Liver (tissue), 8 donors: ENCODE measurements at regions not wholly inside any gene's neighbourhood (a gene's known extent, or its start where the extent isn't known, plus 50 kb on each side); places are given as distances from the start of the nearest gene placed in this dataset.

Experiments used
- DNase-seq: peaks from one replicate; pipeline ENCODE4 v3.0.0-alpha.2; 2017; ENCODE audit warnings: low spot score
- H3K27ac ChIP-seq, 2 donors: one replicate each; pipeline ENCODE4 v1.7.0; 2013; ENCODE audit warnings: inconsistent platforms in 2 of 2, low read length in 2 of 2, control low read depth in 1 of 2, low read depth in 1 of 2, mild to moderate bottlenecking in 1 of 2
- H3K27me3 ChIP-seq, 4 donors: one replicate each; pipeline versions ENCODE4 v1.6.1 to v1.7.0; 2013; ENCODE audit warnings: low read length in 3 of 4, inconsistent platforms in 1 of 4, mild to moderate bottlenecking in 1 of 4, moderate library complexity in 1 of 4; ENCODE audit not compliant: control insufficient read depth in 4 of 4, insufficient read depth in 4 of 4
- H3K36me3 ChIP-seq, 4 donors: one replicate each; pipeline versions ENCODE4 v1.6.1 to v1.7.0; 2013; ENCODE audit warnings: low read length in 3 of 4, mild to moderate bottlenecking in 3 of 4, low read depth in 1 of 4, moderate library complexity in 1 of 4; ENCODE audit not compliant: control insufficient read depth in 4 of 4, insufficient read depth in 3 of 4
- H3K4me1 ChIP-seq, 4 donors: one replicate each; pipeline versions ENCODE4 v1.6.1 to v1.7.0; 2013; ENCODE audit warnings: low read length in 3 of 4, mild to moderate bottlenecking in 3 of 4, moderate library complexity in 1 of 4; ENCODE audit not compliant: control insufficient read depth in 4 of 4, insufficient read depth in 4 of 4
- H3K4me3 ChIP-seq, 3 donors: one replicate each; pipeline versions ENCODE4 v1.6.1 to v1.7.0; 2013; ENCODE audit warnings: low read length in 3 of 3, control low read depth in 1 of 3, low read depth in 1 of 3, mild to moderate bottlenecking in 1 of 3
- H3K9ac ChIP-seq, 2 donors: one replicate each; pipeline ENCODE4 v1.7.0; 2013; ENCODE audit warnings: low read length in 2 of 2, mild to moderate bottlenecking in 2 of 2, moderate library complexity in 2 of 2, control low read depth in 1 of 2, low read depth in 1 of 2
- H3K9me3 ChIP-seq, 4 donors: one replicate each; pipeline versions ENCODE4 v1.6.1 to v1.7.0; 2013; ENCODE audit warnings: low read length in 3 of 4; ENCODE audit not compliant: control insufficient read depth in 4 of 4
- CTCF ChIP-seq: fragments of 150-350 bp; IDR thresholded peaks from 2 replicates; pipeline ENCODE4 v1.5.1; 2017; ENCODE audit warnings: improper control_type of control experiment, low read depth, low read length; ENCODE audit not compliant: missing input control
- EGR1 ChIP-seq, 2 donors: IDR thresholded peaks; 2 replicates each; pipeline ENCODE4 v1.6.1; 2016 to 2018; ENCODE audit warnings: antibody characterized with exemption in 2 of 2, low read depth in 2 of 2
- FOXA1 ChIP-seq: IDR thresholded peaks from 2 replicates; pipeline ENCODE4 v1.6.1; 2016; ENCODE audit warnings: antibody characterized with exemption
- FOXA2 ChIP-seq: IDR thresholded peaks from 2 replicates; pipeline ENCODE4 v1.6.1; 2016; ENCODE audit warnings: antibody characterized with exemption
- GABPA ChIP-seq, 2 donors: IDR thresholded peaks in 1 of 2; conservative IDR thresholded peaks in 1 of 2; 2 replicates each; pipeline ENCODE4 v1.6.1; 2016; ENCODE audit warnings: antibody characterized with exemption in 2 of 2, mild to moderate bottlenecking in 1 of 2, moderate library complexity in 1 of 2
- HNF4A ChIP-seq, 2 donors: conservative IDR thresholded peaks; 2 replicates each; pipeline ENCODE4 v1.6.1; 2016; ENCODE audit warnings: antibody characterized with exemption in 2 of 2, mild to moderate bottlenecking in 2 of 2
- HNF4G ChIP-seq: IDR thresholded peaks from 2 replicates; pipeline ENCODE4 v1.6.1; 2016; ENCODE audit warnings: antibody characterized with exemption
- NR2F2 ChIP-seq: IDR thresholded peaks from 2 replicates; pipeline ENCODE4 v1.6.1; 2016; ENCODE audit warnings: antibody characterized with exemption
- RXRA ChIP-seq, 2 donors: IDR thresholded peaks; 2 replicates each; pipeline ENCODE4 v1.6.1; 2017 to 2018; ENCODE audit warnings: antibody characterized with exemption in 2 of 2, mild to moderate bottlenecking in 1 of 2
- TAF1 ChIP-seq: conservative IDR thresholded peaks from 2 replicates; pipeline ENCODE4 v1.6.1; 2016; ENCODE audit warnings: antibody characterized with exemption, mild to moderate bottlenecking
- YY1 ChIP-seq: IDR thresholded peaks from 2 replicates; pipeline ENCODE4 v1.6.1; 2016; ENCODE audit warnings: antibody characterized with exemption, mild to moderate bottlenecking
- WGBS: extraction: QIAGEN DNeasy Blood & Tissue Kit; methylation state at CpG from one replicate; pipeline ENCODE4 v1.1.7; 2013; 5-methylcytosine and 5-hydroxymethylcytosine counted together
- TF ChIP-seq, protein P1 (sequence below): IDR thresholded peaks from 2 replicates; pipeline ENCODE4 v1.6.1; 2016; ENCODE audit warnings: antibody characterized with exemption, mild to moderate bottlenecking
- TF ChIP-seq, protein P2 (sequence below): IDR thresholded peaks from 2 replicates; pipeline ENCODE4 v1.6.1; 2016; ENCODE audit warnings: antibody characterized with exemption
- TF ChIP-seq, protein P3 (sequence below): IDR thresholded peaks from 2 replicates; pipeline ENCODE4 v1.6.1; 2016; ENCODE audit warnings: antibody characterized with exemption
- donor health status: healthy.
- donor health status: healthy.
- donor health status: healthy.
- donor health status: healthy.
- donor health status: healthy.

GRCh38 chr6:43895656-43896328 lies 125.8 kb downstream of the VEGFA start:
- H3K9ac ChIP-seq = no peak overlapping the region
- 74% methylated on average over 5 of the region's 5 CpGs for WGBS
- TF ChIP-seq RXRA (IDR thresholded peaks at IDR 0.05) (no peak), FOXA2 (no peak), YY1 (no peak), TAF1 (no peak), HNF4A (conservative IDR thresholded peaks at IDR 0.05) (no peak), CTCF (no peak), FOXA1 (no peak), HNF4G (no peak), GABPA (IDR thresholded peaks at IDR 0.05 in 1 of 2, conservative IDR thresholded peaks at IDR 0.05 in 1 of 2) (no peak), NR2F2 (no peak)
- TF ChIP-seq, protein P1, sequence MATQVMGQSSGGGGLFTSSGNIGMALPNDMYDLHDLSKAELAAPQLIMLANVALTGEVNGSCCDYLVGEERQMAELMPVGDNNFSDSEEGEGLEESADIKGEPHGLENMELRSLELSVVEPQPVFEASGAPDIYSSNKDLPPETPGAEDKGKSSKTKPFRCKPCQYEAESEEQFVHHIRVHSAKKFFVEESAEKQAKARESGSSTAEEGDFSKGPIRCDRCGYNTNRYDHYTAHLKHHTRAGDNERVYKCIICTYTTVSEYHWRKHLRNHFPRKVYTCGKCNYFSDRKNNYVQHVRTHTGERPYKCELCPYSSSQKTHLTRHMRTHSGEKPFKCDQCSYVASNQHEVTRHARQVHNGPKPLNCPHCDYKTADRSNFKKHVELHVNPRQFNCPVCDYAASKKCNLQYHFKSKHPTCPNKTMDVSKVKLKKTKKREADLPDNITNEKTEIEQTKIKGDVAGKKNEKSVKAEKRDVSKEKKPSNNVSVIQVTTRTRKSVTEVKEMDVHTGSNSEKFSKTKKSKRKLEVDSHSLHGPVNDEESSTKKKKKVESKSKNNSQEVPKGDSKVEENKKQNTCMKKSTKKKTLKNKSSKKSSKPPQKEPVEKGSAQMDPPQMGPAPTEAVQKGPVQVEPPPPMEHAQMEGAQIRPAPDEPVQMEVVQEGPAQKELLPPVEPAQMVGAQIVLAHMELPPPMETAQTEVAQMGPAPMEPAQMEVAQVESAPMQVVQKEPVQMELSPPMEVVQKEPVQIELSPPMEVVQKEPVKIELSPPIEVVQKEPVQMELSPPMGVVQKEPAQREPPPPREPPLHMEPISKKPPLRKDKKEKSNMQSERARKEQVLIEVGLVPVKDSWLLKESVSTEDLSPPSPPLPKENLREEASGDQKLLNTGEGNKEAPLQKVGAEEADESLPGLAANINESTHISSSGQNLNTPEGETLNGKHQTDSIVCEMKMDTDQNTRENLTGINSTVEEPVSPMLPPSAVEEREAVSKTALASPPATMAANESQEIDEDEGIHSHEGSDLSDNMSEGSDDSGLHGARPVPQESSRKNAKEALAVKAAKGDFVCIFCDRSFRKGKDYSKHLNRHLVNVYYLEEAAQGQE = no peak
- TF ChIP-seq, protein P2, sequence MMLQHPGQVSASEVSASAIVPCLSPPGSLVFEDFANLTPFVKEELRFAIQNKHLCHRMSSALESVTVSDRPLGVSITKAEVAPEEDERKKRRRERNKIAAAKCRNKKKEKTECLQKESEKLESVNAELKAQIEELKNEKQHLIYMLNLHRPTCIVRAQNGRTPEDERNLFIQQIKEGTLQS = no peak
- TF ChIP-seq, protein P3, sequence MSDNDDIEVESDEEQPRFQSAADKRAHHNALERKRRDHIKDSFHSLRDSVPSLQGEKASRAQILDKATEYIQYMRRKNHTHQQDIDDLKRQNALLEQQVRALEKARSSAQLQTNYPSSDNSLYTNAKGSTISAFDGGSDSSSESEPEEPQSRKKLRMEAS = no peak
- no peak overlapping the region for H3K4me3 ChIP-seq
- H3K27ac ChIP-seq = no peak overlapping the region
- H3K27me3 ChIP-seq = no peaks in the 10 kb centered on the region
- peaks cover 10 to 19% (median 13%) of the 10 kb centered on the region in 4 donors for H3K4me1 ChIP-seq
- no peaks in the 10 kb centered on the region for H3K9me3 ChIP-seq
- no peak for DNase-seq
- H3K36me3 ChIP-seq = no peaks in the 10 kb centered on the region

DNA sequence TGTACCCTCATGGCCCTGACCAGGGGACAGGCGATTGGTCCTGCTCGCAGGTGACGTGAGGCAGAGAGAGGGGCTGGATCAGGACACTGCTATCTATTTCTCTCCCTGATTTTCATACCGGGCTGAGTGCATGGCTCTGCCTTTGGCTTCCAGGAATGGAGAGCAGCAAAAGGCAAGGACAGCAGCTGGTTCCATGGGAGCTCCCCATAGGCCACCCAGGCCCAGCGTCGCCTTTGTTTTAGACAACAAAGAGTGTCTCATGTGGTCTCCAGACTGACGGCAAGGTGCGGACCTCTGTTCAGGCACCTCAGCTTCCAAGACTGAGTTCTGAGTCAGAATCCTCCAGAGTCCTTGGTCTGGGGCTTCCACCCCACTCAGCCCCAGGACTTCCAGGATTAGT lies 123.1 kb downstream of the VEGFA start:
- Histone ChIP-seq H3K9me3 (no peaks in the 10 kb centered on the region), H3K4me1 (peaks cover 3 to 7% (median 6%) of the 10 kb centered on the region in 4 donors), H3K36me3 (no peaks in the 10 kb centered on the region), H3K27me3 (no peaks in the 10 kb centered on the region), H3K4me3 (no peak overlapping the region), H3K27ac (no peak overlapping the region), H3K9ac (no peak overlapping the region)
- DNase-seq = no peak
- 97% methylated on average over 8 of the region's 8 CpGs for WGBS
- TF ChIP-seq EGR1 (IDR thresholded peaks at IDR 0.05; ENCODE audit: low read depth in 2 of 2) (no peak), HNF4A (conservative IDR thresholded peaks at IDR 0.05) (no peak)
